H1 (cell line): ENCODE measurements at regions not wholly inside any gene's neighbourhood (a gene's known extent, or its start where the extent isn't known, plus 50 kb on each side); places are given as distances from the start of the nearest gene placed in this dataset.

Source experiments
- CTCF ChIA-PET: fragments of 300-600 bp; sonication (Branson Sonifier 250); formaldehyde crosslinking; loops from one replicate; lab custom pipeline; 2021; ENCODE audit not compliant: partially characterized antibody; lab: Charles Lee
- POLR2A ChIA-PET: fragments of 300-600 bp; sonication (Branson Sonifier 250); formaldehyde crosslinking; loops from one replicate; lab custom pipeline; 2021; ENCODE audit warnings: inconsistent platforms; ENCODE audit not compliant: partially characterized antibody; lab: Charles Lee
- DNase-seq, 2 experiments: peaks; one replicate each; pipeline versions ENCODE4 v3.0.0 to v3.0.0-alpha.2; 2010 to 2022; ENCODE audit warnings: low spot score in 2 of 2, low read depth in 1 of 2, mixed read lengths in 1 of 2
- FAIRE-seq: peaks from 2 replicates; lab custom pipeline; 2011; peaks lifted over from hg19 to GRCh38; lab: Jason Lieb, UNC
- H2AFZ ChIP-seq: 2 replicates; pipeline ENCODE4 v1.8.1; 2012; ENCODE audit warnings: low read length, inconsistent platforms
- H2AK5ac ChIP-seq: 2 replicates; pipeline ENCODE4 v1.6.1; 2013; ENCODE audit warnings: low read depth, low read length
- H2BK120ac ChIP-seq: replicated peaks from 2 replicates; pipeline ENCODE3; 2013; ENCODE audit warnings: low read depth, low read length, inconsistent platforms
- H2BK12ac ChIP-seq: 2 replicates; pipeline ENCODE4 v1.6.1; 2013; ENCODE audit warnings: low read depth, low read length
- H2BK15ac ChIP-seq: 2 replicates; pipeline ENCODE4 v1.6.1; 2013; ENCODE audit warnings: low read length
- H2BK20ac ChIP-seq: 2 replicates; pipeline ENCODE4 v1.6.1; 2013; ENCODE audit warnings: low read length
- H2BK5ac ChIP-seq: 2 replicates; pipeline ENCODE4 v1.6.1; 2013; ENCODE audit warnings: low read depth, low read length
- H3K14ac ChIP-seq: 2 replicates; pipeline ENCODE4 v1.6.1; 2013; ENCODE audit warnings: inconsistent platforms; ENCODE audit not compliant: insufficient read length
- H3K18ac ChIP-seq: 2 replicates; pipeline ENCODE4 v1.6.1; 2013; ENCODE audit warnings: low read length; ENCODE audit errors: extremely low read depth
- H3K23ac ChIP-seq: 2 replicates; pipeline ENCODE4 v1.6.1; 2013; ENCODE audit warnings: inconsistent platforms; ENCODE audit not compliant: insufficient read length
- H3K23me2 ChIP-seq: 2 replicates; pipeline ENCODE4 v1.6.1; 2013; ENCODE audit warnings: low read depth, low read length
- H3K27ac ChIP-seq: 2 replicates; pipeline ENCODE4 v1.6.1; 2011; ENCODE audit warnings: low read depth, low read length, inconsistent platforms
- H3K27me3 ChIP-seq, 4 experiments: replicated peaks in 1 of 4; 1 replicate in 1 of 4; 2 replicates in 3 of 4; pipeline versions ENCODE4 v1.6.1 to v1.8.1; 2011 to 2013; ENCODE audit warnings: low read length in 3 of 4, mild to moderate bottlenecking in 3 of 4, inconsistent platforms in 2 of 4, mixed read lengths in 2 of 4, moderate library complexity in 1 of 4; ENCODE audit not compliant: control insufficient read depth in 3 of 4, insufficient read depth in 3 of 4; ENCODE audit errors: extremely low read depth in 1 of 4
- H3K36me3 ChIP-seq, 4 experiments: 2 replicates each; pipeline versions ENCODE4 v1.6.1 to v1.8.1; 2011 to 2013; ENCODE audit warnings: mild to moderate bottlenecking in 4 of 4, low read length in 3 of 4, moderate library complexity in 2 of 4, control low read depth in 1 of 4, inconsistent platforms in 1 of 4; ENCODE audit not compliant: insufficient read depth in 4 of 4, control insufficient read depth in 2 of 4
- H3K4ac ChIP-seq: replicated peaks from 2 replicates; pipeline ENCODE3; 2013; ENCODE audit warnings: low read length, low read depth, mixed read lengths, inconsistent platforms; ENCODE audit not compliant: insufficient read length
- H3K4me1 ChIP-seq, 4 experiments: replicated peaks in 1 of 4; 1 replicate in 1 of 4; 2 replicates in 3 of 4; pipeline versions ENCODE4 v1.6.1 to v1.8.1; 2011 to 2013; ENCODE audit warnings: low read length in 3 of 4, inconsistent platforms in 2 of 4, mixed read lengths in 1 of 4; ENCODE audit not compliant: insufficient read depth in 4 of 4, control insufficient read depth in 3 of 4
- H3K4me2 ChIP-seq, 2 experiments: 2 replicates each; pipeline versions ENCODE4 v1.6.1 to v1.8.1; 2011 to 2013; ENCODE audit warnings: low read depth in 2 of 2, low read length in 2 of 2, control low read depth in 1 of 2, inconsistent platforms in 1 of 2, mild to moderate bottlenecking in 1 of 2; ENCODE audit not compliant: insufficient read depth in 1 of 2
- H3K4me3 ChIP-seq, 4 experiments: fragments of 200-600, 300-600 bp in 1 of 4; sonication (generic), shearing (Covaris generic), sonication (Bioruptor Twin) in 1 of 4; 2 replicates each; pipeline versions ENCODE4 v1.5.1 to v1.8.1; 2011 to 2016; ENCODE audit warnings: low read length in 4 of 4, low read depth in 3 of 4, control low read depth in 2 of 4, inconsistent platforms in 2 of 4, mild to moderate bottlenecking in 2 of 4, mixed read lengths in 1 of 4, moderate library complexity in 1 of 4; ENCODE audit not compliant: insufficient read depth in 2 of 4; ENCODE audit errors: extremely low read depth in 1 of 4
- H3K56ac ChIP-seq: replicated peaks from 2 replicates; pipeline ENCODE3; 2013; ENCODE audit warnings: low read depth, mild to moderate bottlenecking, mixed read lengths, low read length, inconsistent platforms; ENCODE audit not compliant: insufficient read length
- H3K79me1 ChIP-seq: 2 replicates; pipeline ENCODE4 v1.6.1; 2013; ENCODE audit warnings: low read depth, low read length, control low read depth
- H3K79me2 ChIP-seq, 2 experiments: 2 replicates each; pipeline versions ENCODE4 v1.6.1 to v1.8.1; 2012 to 2013; ENCODE audit warnings: low read length in 2 of 2, mild to moderate bottlenecking in 2 of 2, inconsistent platforms in 1 of 2; ENCODE audit not compliant: insufficient read depth in 2 of 2, control insufficient read depth in 1 of 2
- H3K9ac ChIP-seq, 4 experiments: replicated peaks in 1 of 4; 1 replicate in 1 of 4; 2 replicates in 3 of 4; pipeline versions ENCODE4 v1.6.1 to v1.8.1; 2011 to 2013; ENCODE audit warnings: low read depth in 3 of 4, low read length in 3 of 4, control low read depth in 2 of 4, mild to moderate bottlenecking in 2 of 4, moderate library complexity in 2 of 4, inconsistent platforms in 1 of 4; ENCODE audit errors: extremely low read depth in 1 of 4
- H3K9me3 ChIP-seq, 2 experiments: 2 replicates each; pipeline versions ENCODE4 v1.6.1 to v1.8.1; 2012 to 2013; ENCODE audit warnings: mild to moderate bottlenecking in 2 of 2, moderate library complexity in 2 of 2, control low read depth in 1 of 2, inconsistent platforms in 1 of 2, low read depth in 1 of 2, low read length in 1 of 2, mixed read lengths in 1 of 2; ENCODE audit not compliant: insufficient read depth in 2 of 2
- H4K20me1 ChIP-seq, 2 experiments: replicated peaks in 1 of 2; 2 replicates each; pipeline versions ENCODE3 to v1.8.1; 2011 to 2013; ENCODE audit warnings: inconsistent platforms in 2 of 2, low read length in 2 of 2, mild to moderate bottlenecking in 1 of 2; ENCODE audit not compliant: insufficient read depth in 2 of 2, control insufficient read depth in 1 of 2
- H4K5ac ChIP-seq: 2 replicates; pipeline ENCODE4 v1.6.1; 2013; ENCODE audit warnings: low read length, low read depth, mixed read lengths, inconsistent platforms; ENCODE audit not compliant: insufficient read length
- H4K8ac ChIP-seq: 2 replicates; pipeline ENCODE4 v1.8.0; 2013; ENCODE audit warnings: mild to moderate bottlenecking, moderate library complexity, low read length, inconsistent platforms; ENCODE audit not compliant: insufficient read depth; ENCODE audit errors: extremely low read depth
- H4K91ac ChIP-seq: replicated peaks from 2 replicates; pipeline ENCODE3; 2013; ENCODE audit warnings: low read length, mixed read lengths, inconsistent platforms; ENCODE audit not compliant: insufficient read length
- ASH2L ChIP-seq: fragments of 200-600, 300-600 bp; sonication (generic); IDR thresholded peaks from one replicate; pipeline ENCODE4 v1.7.1; 2017; ENCODE audit warnings: low read length
- WGBS, 2 experiments: shearing (Covaris generic) in 1 of 2; methylation state at CpG; one replicate each; pipeline versions ENCODE4 v1.1.6 to v1.1.7; 2013 to 2015; ENCODE audit warnings: low lambda C conversion rate in 2 of 2, mixed read lengths in 2 of 2, inconsistent platforms in 1 of 2, low coverage in 1 of 2, missing lambda C conversion rate in 1 of 2; ENCODE audit not compliant: insufficient replicate concordance in 2 of 2, insufficient coverage in 1 of 2, insufficient read length in 1 of 2; ENCODE audit errors: extremely low coverage in 1 of 2, missing lambda C conversion rate in 1 of 2; 5-methylcytosine and 5-hydroxymethylcytosine counted together

- TF ChIP-seq ASH2L, result no peak
- no peak overlapping the region for H2BK20ac ChIP-seq
- H4K8ac ChIP-seq, result no peak overlapping the region
- H3K14ac ChIP-seq, result no peak overlapping the region
- no peak overlapping the region for H2AFZ ChIP-seq
- H3K4me2 ChIP-seq, result no peak overlapping the region
- no peak for FAIRE-seq
- no peak overlapping the region for H3K4me3 ChIP-seq
- no peak overlapping the region for H3K4ac ChIP-seq
- 90% methylated on average over 5 of the region's 6 CpGs; no CpG with 5 or more reads in 1 of the 2 experiments for WGBS, 2 experiments
- POLR2A ChIA-PET, result no interaction called here
- no peak overlapping the region for H2BK120ac ChIP-seq
- CTCF ChIA-PET, result no interaction called here
- no peak overlapping the region for H2BK5ac ChIP-seq
- H3K9me3 ChIP-seq, result no peaks in the 10 kb centered on the region
- no peak overlapping the region for H3K27ac ChIP-seq
- no peak overlapping the region for H2AK5ac ChIP-seq
- no peak overlapping the region for H3K56ac ChIP-seq
- no peak for DNase-seq
- no peaks in the 10 kb centered on the region for H3K79me2 ChIP-seq
- H3K36me3 ChIP-seq, result no peaks in the 10 kb centered on the region
- H2BK15ac ChIP-seq, result 0 out of 2 replicates have a peak overlapping the region, but pooled peaks have one; percentile 14
- H4K5ac ChIP-seq, result no peak overlapping the region
- H3K18ac ChIP-seq, result no peak overlapping the region
- H3K23me2 ChIP-seq, result no peaks in the 10 kb centered on the region
- no peak overlapping the region for H2BK12ac ChIP-seq
- peaks cover 0 to 4% (median 1%) of the 10 kb centered on the region in 4 experiments; a peak in 1 of 7 replicates for H3K4me1 ChIP-seq
- H3K79me1 ChIP-seq, result no peaks in the 10 kb centered on the region
- H4K20me1 ChIP-seq, result peaks cover 0 to 1% of the 10 kb centered on the region in 2 experiments
- H3K27me3 ChIP-seq, result peaks cover 0 to 3% (median 0%) of the 10 kb centered on the region in 4 experiments; a peak in 1 of 7 replicates
- H3K23ac ChIP-seq, result no peak overlapping the region
- no peak overlapping the region for H3K9ac ChIP-seq
- H4K91ac ChIP-seq, result no peak overlapping the region
Measured at GRCh38 chr1:57908147-57908890, 484.5 kb upstream of the DAB1 start.
